Omental fat pad (tissue), 3 donors: ENCODE measurements at regions not wholly inside any gene's neighbourhood (a gene's known extent, or its start where the extent isn't known, plus 50 kb on each side); places are given as distances from the start of the nearest gene placed in this dataset.

Experiments
- ATAC-seq: fragments of 150-250 bp; one replicate; pipeline ENCODE4 v1.9.1; 2016; ENCODE audit warnings: mild to moderate bottlenecking, moderate library complexity; ENCODE audit not compliant: low FRiP score
- DNase-seq: peaks from one replicate; pipeline ENCODE4 v3.0.0-alpha.2; 2019; ENCODE audit warnings: low spot score
- TF ChIP-seq, protein P1 (sequence below), 3 donors: fragments of 450-650 bp; IDR thresholded peaks; one replicate each; pipeline ENCODE4 v1.5.1; 2016 to 2017; ENCODE audit warnings: antibody characterized with exemption in 3 of 3, mild to moderate bottlenecking in 3 of 3, moderate library complexity in 2 of 3

DNA sequence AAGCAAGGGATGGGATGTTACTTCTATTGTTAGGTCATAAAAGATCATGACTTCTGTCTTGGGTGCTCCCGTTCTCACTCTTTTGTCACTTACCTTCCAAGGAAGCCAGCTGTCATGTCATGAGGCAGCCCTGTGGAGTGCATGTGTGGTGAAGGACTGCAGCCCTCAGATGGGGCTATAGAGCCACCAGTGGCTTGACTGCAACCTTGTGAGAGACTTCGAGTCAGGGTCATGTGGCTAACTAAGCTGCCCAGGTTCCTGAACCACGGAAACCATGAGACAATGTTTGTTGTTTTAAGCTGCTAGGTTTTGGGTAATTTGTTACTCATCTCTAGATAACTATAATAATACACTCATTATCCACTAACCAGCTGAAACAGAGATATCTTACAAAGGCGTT, 477.1 kb downstream of the BTBD3 start:
- DNase-seq (no peak), ATAC-seq (no peak)
- TF ChIP-seq, protein P1, sequence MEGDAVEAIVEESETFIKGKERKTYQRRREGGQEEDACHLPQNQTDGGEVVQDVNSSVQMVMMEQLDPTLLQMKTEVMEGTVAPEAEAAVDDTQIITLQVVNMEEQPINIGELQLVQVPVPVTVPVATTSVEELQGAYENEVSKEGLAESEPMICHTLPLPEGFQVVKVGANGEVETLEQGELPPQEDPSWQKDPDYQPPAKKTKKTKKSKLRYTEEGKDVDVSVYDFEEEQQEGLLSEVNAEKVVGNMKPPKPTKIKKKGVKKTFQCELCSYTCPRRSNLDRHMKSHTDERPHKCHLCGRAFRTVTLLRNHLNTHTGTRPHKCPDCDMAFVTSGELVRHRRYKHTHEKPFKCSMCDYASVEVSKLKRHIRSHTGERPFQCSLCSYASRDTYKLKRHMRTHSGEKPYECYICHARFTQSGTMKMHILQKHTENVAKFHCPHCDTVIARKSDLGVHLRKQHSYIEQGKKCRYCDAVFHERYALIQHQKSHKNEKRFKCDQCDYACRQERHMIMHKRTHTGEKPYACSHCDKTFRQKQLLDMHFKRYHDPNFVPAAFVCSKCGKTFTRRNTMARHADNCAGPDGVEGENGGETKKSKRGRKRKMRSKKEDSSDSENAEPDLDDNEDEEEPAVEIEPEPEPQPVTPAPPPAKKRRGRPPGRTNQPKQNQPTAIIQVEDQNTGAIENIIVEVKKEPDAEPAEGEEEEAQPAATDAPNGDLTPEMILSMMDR (IDR thresholded peaks at IDR 0.05), result no peak

- TF ChIP-seq, protein P1 (IDR thresholded peaks at IDR 0.05), result no peak
These were observed 477.7 kb downstream of the BTBD3 start for GRCh38 chr20:12395353-12395752.

DNA sequence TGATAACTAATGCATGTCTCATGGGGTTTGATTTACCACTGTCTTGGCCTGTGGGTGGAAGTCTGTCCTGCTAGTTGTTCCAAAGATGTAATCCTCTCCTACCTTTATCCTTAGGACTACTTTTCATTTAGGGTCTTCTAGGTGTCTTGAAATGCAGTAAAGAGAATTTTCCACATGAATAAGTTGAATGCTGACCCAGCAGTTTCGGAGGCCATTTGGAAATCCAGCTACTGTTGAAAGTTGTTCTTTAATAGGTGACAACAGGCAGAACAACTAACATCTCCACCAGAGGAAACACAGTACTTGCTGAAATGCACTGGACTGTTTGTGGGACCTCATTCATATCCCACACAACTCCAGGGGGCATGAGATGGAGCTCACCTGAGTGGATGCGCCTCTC, 478.1 kb downstream of the BTBD3 start:
- TF ChIP-seq, protein P1 (IDR thresholded peaks at IDR 0.05), result no peak
- ATAC-seq, result no peak
- no peak for DNase-seq

More at GRCh38 chr20:12395353-12395752, 477.7 kb downstream of the BTBD3 start:
- DNase-seq, result no peak
- no peak for ATAC-seq

GRCh38 chr20:12399110-12399836, 481.6 kb downstream of the BTBD3 start:
- no peak for ATAC-seq
- no peak for DNase-seq
- TF ChIP-seq, protein P1 (IDR thresholded peaks at IDR 0.05), result no peak

GRCh38 chr20:12404941-12405340, 487.2 kb downstream of the BTBD3 start:
- ATAC-seq, result no peak
- no peak for DNase-seq
- TF ChIP-seq, protein P1 (IDR thresholded peaks at IDR 0.05), result no peak

DNA sequence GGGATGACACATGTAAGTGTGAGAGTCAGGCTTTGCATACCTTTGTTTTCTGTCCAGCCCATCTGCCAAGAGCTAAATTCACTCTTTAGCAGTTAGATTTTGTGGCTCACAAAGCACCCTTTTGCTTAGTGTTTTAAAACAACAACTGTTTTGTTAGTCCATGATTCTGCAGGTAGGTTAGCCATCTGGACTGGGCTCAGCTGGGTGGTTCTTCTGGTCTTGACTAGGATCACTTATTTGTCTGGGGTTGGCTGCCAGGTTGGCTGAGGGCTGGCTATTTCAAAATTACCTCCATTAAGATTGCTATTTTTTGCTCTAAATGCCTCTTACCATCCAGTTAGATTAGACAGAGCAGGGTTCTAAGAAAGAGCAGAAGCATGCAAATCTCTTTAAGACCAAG, 489.3 kb downstream of the BTBD3 start:
- DNase-seq (no peak), ATAC-seq (no peak)
- TF ChIP-seq, protein P1 (IDR thresholded peaks at IDR 0.05), result no peak

GRCh38 chr20:12409501-12409900, 491.8 kb downstream of the BTBD3 start:
- ATAC-seq (no peak), DNase-seq (no peak)
- TF ChIP-seq, protein P1 (IDR thresholded peaks at IDR 0.05), result no peak
